Panc1 (cell line): ENCODE measurements at regions not wholly inside any gene's neighbourhood (a gene's known extent, or its start where the extent isn't known, plus 50 kb on each side); places are given as distances from the start of the nearest gene placed in this dataset.

ENCODE experiments used
- ATAC-seq: fragments of 200-7000 bp; cut with Tn5 transposase; 2 replicates; pipeline ENCODE4 v1.9.1; 2020; ENCODE audit warnings: mild to moderate bottlenecking, moderate library complexity
- BruUV-seq: library from RNA; stranded (reverse); fragments of 400-500 nt; replicated peaks from 2 replicates; lab custom pipeline; 2021; lab: Mats Ljungman, UMichigan
- CTCF ChIA-PET: fragments of 300-600 bp; sonication (Branson Sonifier 250); formaldehyde crosslinking; loops from one replicate; lab custom pipeline; 2022; ENCODE audit warnings: antibody characterized with exemption; lab: Charles Lee
- POLR2A ChIA-PET: fragments of 300-600 bp; sonication (Branson Sonifier 250); formaldehyde crosslinking; loops from one replicate; lab custom pipeline; 2022; ENCODE audit warnings: antibody characterized with exemption; lab: Charles Lee
- DNase-seq: peaks from one replicate; pipeline ENCODE4 v3.0.0-alpha.2; 2010; ENCODE audit warnings: low read depth, low spot score
- H3K27ac ChIP-seq: 2 replicates; pipeline ENCODE4 v1.5.1; 2011; ENCODE audit warnings: mild to moderate bottlenecking, low read length, inconsistent platforms
- H3K27me3 ChIP-seq: fragments of 200-500 bp; sonication (Bioruptor generic); 2 replicates; pipeline ENCODE4 v1.6.0; 2014; ENCODE audit warnings: low read length, inconsistent platforms; ENCODE audit not compliant: control insufficient read depth, insufficient read depth
- H3K36me3 ChIP-seq: fragments of 200-500 bp; sonication (Bioruptor generic); 2 replicates; pipeline ENCODE4 v1.5.1; 2014; ENCODE audit warnings: inconsistent platforms, mild to moderate bottlenecking, low read length, moderate library complexity; ENCODE audit not compliant: control insufficient read depth, insufficient read depth
- H3K4me1 ChIP-seq: 2 replicates; pipeline ENCODE4 v1.5.1; 2011; ENCODE audit warnings: inconsistent platforms, mild to moderate bottlenecking, low read length, moderate library complexity; ENCODE audit not compliant: control insufficient read depth, insufficient read depth
- H3K4me3 ChIP-seq, 2 experiments: 2 replicates each; pipeline ENCODE4 v1.5.1; 2011 to 2012; ENCODE audit warnings: low read depth in 2 of 2, low read length in 2 of 2, mild to moderate bottlenecking in 2 of 2, inconsistent platforms in 1 of 2, moderate library complexity in 1 of 2
- H3K9me3 ChIP-seq: fragments of 200-500 bp; sonication (Bioruptor generic); 2 replicates; pipeline ENCODE4 v1.5.1; 2014; ENCODE audit warnings: low read depth, mild to moderate bottlenecking, inconsistent platforms, low read length, moderate library complexity; ENCODE audit not compliant: control insufficient read depth, insufficient read depth
- CTCF ChIP-seq: fragments of 450-650 bp; IDR thresholded peaks from 2 replicates; pipeline ENCODE4 v1.5.1; 2017; ENCODE audit warnings: mild to moderate bottlenecking
- POLR2AphosphoS5 ChIP-seq: IDR thresholded peaks from 2 replicates; pipeline ENCODE4 v1.6.1; 2012; ENCODE audit warnings: mild to moderate bottlenecking, low read depth, low read length, moderate library complexity
- SIN3A ChIP-seq: IDR thresholded peaks from 2 replicates; pipeline ENCODE4 v1.6.1; 2012; ENCODE audit warnings: low read depth, mild to moderate bottlenecking, low read length, moderate library complexity, borderline replicate concordance; ENCODE audit not compliant: insufficient read depth
- TCF7L2 ChIP-seq: IDR thresholded peaks from 2 replicates; pipeline ENCODE4 v1.6.1; 2011; ENCODE audit warnings: mild to moderate bottlenecking, low read depth, low read length, inconsistent platforms
- in situ Hi-C: cut with HindIII; loops from 2 replicates; pipeline ENCODE4 v1.10.0; 2016; ENCODE audit warnings: low sequenced_read_pairs, low pct_unique_long_range_greater_than_20kb
- intact Hi-C: fragments of 100-400 bp; cut with micrococcal nuclease; formaldehyde crosslinking; loops from one replicate; pipeline ENCODE4 v1.10.0; 2022; ENCODE audit not compliant: unreplicated experiment
- TF ChIP-seq, protein P1 (sequence below), 2 experiments: IDR thresholded peaks; 2 replicates each; pipeline ENCODE4 v1.6.1; 2011 to 2012; ENCODE audit warnings: low read depth in 2 of 2, control low read depth in 1 of 2, low read length in 1 of 2, mild to moderate bottlenecking in 1 of 2, moderate library complexity in 1 of 2; ENCODE audit not compliant: insufficient read depth in 1 of 2

- no peaks in the 10 kb centered on the region for H3K27me3 ChIP-seq
- TF ChIP-seq CTCF (no peak), SIN3A (no peak)
- in situ Hi-C loops = no loop called here
- ATAC-seq (no peak), DNase-seq (no peak)
- H3K4me1 ChIP-seq = no peaks in the 10 kb centered on the region
- no peaks in the 10 kb centered on the region for H3K36me3 ChIP-seq
- CTCF ChIA-PET = no interaction called here
- POLR2A ChIA-PET = interaction anchor here (0.7 kb wide), 1 partner anchor 46 kb away, joined by 3 read pairs; no protein-coding TSS in a partner anchor
- no peaks in the 10 kb centered on the region for H3K9me3 ChIP-seq
- intact Hi-C loops = loop anchor here (10.0 kb wide), 1 partner anchor 591 kb away; no protein-coding TSS in a partner anchor
- H3K4me3 ChIP-seq = no peak overlapping the region
- H3K27ac ChIP-seq = no peak overlapping the region
- no TSS peak for BruUV-seq
Measured at GRCh38 chr1:200275816-200276453, 133.9 kb downstream of the ZNF281 start.

GRCh38 chr1:200275415-200275814 lies 134.4 kb downstream of the ZNF281 start:
- POLR2A ChIA-PET = no interaction called here
- TF ChIP-seq SIN3A = no peak
- no peak for TF ChIP-seq POLR2AphosphoS5
- TF ChIP-seq TCF7L2 = no peak
- TF ChIP-seq, protein P1, sequence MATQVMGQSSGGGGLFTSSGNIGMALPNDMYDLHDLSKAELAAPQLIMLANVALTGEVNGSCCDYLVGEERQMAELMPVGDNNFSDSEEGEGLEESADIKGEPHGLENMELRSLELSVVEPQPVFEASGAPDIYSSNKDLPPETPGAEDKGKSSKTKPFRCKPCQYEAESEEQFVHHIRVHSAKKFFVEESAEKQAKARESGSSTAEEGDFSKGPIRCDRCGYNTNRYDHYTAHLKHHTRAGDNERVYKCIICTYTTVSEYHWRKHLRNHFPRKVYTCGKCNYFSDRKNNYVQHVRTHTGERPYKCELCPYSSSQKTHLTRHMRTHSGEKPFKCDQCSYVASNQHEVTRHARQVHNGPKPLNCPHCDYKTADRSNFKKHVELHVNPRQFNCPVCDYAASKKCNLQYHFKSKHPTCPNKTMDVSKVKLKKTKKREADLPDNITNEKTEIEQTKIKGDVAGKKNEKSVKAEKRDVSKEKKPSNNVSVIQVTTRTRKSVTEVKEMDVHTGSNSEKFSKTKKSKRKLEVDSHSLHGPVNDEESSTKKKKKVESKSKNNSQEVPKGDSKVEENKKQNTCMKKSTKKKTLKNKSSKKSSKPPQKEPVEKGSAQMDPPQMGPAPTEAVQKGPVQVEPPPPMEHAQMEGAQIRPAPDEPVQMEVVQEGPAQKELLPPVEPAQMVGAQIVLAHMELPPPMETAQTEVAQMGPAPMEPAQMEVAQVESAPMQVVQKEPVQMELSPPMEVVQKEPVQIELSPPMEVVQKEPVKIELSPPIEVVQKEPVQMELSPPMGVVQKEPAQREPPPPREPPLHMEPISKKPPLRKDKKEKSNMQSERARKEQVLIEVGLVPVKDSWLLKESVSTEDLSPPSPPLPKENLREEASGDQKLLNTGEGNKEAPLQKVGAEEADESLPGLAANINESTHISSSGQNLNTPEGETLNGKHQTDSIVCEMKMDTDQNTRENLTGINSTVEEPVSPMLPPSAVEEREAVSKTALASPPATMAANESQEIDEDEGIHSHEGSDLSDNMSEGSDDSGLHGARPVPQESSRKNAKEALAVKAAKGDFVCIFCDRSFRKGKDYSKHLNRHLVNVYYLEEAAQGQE (IDR thresholded peaks at IDR 0.05; ENCODE audit: insufficient read depth in 1 of 2, low read depth in 2 of 2, low read length in 1 of 2) = no peak
- TF ChIP-seq CTCF = no peak
- ATAC-seq (no peak), DNase-seq (no peak)
- H3K27ac ChIP-seq = no peak overlapping the region
- no TSS peak for BruUV-seq
- CTCF ChIA-PET = no interaction called here
- no peak overlapping the region for H3K4me3 ChIP-seq
- intact Hi-C loops (loop anchor here (10.0 kb wide), 1 partner anchor 591 kb away; no protein-coding TSS in a partner anchor), in situ Hi-C loops (no loop called here)
- H3K9me3 ChIP-seq = no peaks in the 10 kb centered on the region
- no peaks in the 10 kb centered on the region for H3K36me3 ChIP-seq
- H3K4me1 ChIP-seq = no peaks in the 10 kb centered on the region
- no peaks in the 10 kb centered on the region for H3K27me3 ChIP-seq
